ENCODE measurements at regions not wholly inside any gene's neighbourhood (a gene's known extent, or its start where the extent isn't known, plus 50 kb on each side); places are given as distances from the start of the nearest gene placed in this dataset.
"Not testable (repeated sequence)": the region's sequence is repeated elsewhere in the genome, so short reads cannot be mapped to it uniquely, and the experiment has no call there.

DNA sequence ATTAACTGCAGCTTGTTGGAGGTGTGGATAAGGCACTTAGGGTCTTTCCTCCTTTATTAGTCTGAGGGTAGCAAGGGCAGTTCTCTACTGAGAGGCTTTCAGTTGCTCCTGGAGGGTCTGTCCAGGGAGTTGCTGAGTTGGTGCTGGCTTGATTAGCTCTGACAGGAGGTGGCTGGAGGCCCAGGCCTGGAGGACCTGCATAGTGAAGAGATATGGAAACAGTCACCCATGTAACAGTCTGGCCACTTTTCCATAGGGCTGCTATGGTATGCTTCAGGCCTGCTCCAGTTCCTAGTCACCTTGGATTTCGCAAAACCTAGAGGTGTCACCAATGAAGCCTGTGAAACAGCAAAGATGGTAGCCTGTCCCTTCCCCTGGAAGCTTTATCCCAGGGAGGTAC is 143.3 kb upstream of the SLC38A2 start:
- no peak for DNase-seq

DNA sequence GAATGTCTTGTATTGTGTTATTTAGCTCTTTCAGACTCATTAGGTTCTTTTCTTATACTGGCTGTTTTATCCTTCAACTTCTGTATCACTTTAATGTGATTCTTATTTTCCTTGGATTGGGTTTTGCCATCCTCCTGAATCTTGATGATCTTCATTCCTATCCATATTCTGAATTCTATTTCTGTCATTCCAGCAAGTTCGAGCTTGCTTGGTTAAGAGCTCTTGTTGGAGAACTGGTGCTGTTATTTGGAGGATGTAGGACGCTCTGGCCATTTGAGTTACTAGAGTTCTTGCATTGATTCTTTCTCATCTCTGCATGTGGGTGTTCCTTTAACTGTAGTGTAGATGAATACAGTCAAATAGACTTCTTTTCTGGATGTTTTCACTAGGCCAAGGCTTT is 142.3 kb upstream of the SLC38A2 start:
- DNase-seq: no peak

DNA sequence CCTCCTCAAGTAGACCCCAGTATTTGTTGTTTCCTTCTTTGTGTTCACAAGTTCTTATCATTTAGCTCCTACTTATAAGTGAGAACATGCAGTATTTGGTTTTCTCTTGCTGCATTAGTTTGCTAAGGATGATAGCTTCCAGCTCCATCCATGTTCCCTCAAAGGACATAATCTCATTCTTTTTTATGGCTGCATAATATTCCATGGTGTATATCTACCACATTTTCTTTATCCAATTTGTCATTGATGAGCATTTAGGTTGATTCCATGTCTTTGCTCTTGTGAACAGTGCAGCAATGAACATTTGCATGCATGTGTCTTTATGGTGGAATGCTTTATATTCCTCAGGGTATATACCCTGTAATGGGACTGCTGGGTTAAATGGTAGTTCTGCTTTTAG is 137.7 kb upstream of the SLC38A2 start:
- not testable (repeated sequence) for DNase-seq

DNA sequence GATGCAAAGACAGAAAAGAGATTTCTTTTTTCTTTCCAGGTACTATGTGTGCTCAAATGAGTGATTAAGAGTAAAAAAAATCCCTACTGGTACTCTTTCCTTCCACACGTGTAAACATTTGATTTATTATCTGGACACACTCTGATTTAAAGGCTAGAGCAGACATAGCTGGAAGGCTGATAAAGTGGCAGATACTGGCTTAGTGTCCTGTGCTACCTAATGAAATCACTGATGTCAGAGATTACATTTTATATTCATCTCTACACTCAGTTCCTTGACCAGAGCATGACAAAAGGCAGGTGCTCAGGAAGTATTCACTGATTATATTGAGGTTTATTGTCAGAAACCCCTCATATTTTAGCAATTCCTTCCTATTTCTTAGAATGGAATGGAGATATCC is 136.6 kb upstream of the SLC38A2 start:
- DNase-seq: no peak

DNA sequence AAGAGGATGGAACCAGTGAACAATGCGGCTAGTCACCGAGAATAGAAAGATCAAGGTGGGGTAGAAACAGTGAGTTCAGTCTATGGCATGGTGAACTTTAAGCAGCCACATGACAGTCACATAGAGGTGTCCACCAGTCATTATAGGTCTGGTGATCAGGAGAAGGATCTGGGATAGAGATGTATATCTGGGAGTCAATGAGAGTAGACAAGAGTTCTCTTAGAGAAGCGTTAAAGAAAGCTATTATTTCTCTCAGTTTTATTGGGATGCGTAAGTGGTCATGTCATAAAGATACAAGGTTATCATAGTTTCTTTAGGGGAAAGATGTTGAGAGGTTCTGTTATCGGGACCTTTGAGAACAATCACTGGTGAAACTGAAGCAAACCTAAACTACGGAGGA is 136.1 kb upstream of the SLC38A2 start:
- no peak for DNase-seq

DNA sequence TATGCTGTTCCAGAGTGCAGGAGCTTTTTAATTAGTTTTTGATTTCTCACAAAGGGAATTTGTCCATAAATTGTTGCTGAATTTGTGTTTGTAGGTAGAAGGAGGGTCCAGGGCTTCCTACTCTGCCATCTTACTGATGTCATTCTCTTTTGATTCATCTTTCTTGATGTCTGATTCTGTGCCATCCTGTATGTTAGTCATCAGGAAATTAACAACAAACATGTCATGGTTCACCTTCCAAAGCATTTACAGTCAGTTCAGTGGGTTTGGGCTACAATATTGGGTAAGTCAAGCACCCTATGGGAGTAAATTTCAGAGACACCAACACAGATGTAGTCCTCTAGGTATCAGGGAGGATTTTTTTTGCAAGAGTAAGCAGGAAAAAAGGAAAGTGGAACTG is 135.2 kb upstream of the SLC38A2 start:
- DNase-seq: no peak

DNA sequence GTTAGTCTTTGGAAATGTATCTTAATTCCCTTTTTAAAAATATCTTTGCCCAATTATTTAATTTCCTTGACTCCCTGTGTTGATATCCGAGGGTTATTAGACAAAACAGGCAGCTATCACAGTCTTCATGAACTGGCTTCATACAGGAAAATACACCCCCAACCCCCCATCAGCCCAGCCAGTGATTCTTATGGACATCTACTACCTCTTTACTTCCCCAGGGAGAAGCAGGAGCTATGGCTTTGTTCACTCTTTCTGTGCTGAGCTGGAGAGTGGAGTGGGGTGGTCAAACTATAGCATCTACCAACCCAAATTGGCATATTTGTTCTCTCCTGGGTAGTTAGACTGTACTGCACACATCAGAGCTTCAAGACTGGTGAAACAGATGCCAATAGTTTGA is 134.4 kb upstream of the SLC38A2 start:
- DNase-seq: no peak

DNA sequence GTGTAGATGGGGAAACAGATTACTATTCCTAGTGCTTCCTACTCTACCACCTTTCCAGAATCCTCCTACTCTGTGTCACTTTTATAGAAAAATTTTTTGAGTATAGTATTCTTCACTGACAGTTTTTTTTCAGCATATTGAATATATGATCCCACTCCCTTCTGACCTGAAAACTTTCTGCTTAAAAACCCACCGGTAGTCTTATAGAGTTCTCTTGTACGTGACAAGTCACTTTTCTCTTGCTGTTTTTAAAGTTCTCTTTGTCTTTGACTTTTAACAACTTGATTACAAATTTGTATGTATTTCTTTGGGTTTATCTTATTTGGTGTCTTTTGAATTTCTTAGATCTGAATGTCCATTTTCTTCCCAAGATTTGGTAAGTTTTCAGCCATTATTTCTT is 133.6 kb upstream of the SLC38A2 start:
- DNase-seq: no peak

DNA sequence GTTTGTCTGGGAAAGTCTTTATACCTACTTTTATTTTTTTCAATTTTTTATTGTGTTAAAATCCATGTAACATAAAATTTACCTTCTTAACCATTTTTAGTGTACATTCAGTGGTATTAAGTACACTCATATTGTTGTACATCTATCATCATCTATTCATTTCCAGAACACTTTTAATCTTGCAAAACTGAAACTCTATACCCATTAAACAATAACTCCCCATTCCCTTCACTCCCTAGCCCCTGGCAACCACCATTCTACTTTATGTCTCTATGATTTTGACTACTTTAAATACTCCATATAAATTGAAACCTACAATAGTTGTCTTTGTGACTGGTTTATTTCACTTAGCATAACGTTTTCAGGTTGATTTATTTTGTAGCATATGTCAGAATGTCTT is 131.9 kb upstream of the SLC38A2 start:
- DNase-seq: no peak

DNA sequence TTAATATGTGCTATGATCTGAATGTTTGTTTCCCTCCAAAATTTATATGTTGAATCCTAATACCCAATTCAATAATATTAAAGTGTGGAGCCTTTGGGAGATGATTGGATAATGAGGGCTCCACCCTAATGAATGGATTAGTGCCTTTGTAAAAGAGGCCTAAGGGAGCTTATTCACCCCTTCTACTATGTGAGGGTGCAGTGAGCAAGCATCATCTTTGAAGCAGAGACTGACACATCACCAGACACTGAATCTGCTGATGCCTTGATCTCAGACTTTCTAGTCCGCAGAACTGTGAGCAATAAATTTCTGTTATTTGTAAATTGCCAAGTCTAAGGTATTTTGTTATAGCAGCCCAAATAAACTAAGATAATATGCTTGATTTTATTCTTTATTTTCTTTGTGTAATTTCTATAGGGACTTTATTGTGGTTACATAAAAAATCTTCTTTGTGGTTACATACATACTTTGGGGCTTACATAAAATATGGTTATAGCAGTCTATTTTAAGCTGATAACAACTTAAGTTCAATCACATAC is 131.1 kb upstream of the SLC38A2 start:
- peak; percentile 69 for DNase-seq

DNA sequence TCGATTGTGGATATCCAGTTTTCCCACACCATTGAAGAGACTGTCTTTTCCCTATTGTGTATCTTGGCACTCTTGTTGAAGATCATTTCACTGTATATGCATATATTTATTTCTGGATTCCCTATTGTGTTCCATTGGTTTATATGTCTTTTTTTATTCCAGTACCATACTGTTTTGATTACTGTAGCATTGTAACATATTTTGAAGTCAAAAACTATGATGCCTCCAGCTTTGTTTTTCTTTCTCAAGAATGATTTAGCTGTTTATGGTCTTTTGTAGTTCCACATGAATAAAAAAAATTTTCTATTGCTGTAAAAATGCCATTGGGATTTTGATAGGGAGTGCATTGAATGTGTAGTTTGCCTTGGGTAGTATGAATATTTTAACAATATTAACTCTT is 128.1 kb upstream of the SLC38A2 start:
- no peak for DNase-seq

DNA sequence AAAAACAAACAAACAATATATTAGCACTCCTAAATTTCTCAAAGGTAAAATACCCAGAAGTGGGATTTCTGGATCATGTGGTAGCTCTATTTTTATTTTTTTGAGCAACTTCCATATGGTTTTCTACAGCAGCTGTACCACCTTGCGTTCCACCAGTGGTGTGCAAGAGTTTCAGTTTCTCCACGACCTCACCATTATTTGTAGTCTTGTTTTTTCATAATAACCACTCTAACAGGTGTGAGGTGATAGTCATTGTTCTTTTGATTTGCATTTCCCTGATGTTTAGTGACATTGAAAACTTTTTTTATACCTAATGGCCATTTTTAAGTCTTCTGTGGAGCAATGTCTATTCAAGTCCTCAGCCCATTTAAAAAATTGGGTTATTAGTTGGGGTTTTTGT is 127.3 kb upstream of the SLC38A2 start:
- DNase-seq: no peak

DNA sequence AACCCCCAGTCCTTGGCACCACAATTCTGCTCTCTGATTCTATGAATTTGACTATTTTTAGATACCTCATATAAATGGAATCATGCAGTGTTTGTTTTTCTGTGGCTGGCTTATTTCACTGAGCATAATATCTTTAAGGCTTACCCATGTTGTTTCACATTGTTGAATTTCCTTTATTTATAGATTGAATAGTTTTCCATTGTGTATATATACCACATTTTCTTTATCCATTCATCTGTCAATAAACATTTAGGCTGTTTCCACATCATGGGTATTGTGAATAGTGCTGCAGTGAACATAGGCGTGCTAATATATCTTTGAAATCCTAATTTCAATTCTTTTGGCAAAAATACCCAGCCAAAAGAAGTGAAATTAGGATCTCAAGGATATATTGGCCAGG is 126.7 kb upstream of the SLC38A2 start:
- DNase-seq: no peak

DNA sequence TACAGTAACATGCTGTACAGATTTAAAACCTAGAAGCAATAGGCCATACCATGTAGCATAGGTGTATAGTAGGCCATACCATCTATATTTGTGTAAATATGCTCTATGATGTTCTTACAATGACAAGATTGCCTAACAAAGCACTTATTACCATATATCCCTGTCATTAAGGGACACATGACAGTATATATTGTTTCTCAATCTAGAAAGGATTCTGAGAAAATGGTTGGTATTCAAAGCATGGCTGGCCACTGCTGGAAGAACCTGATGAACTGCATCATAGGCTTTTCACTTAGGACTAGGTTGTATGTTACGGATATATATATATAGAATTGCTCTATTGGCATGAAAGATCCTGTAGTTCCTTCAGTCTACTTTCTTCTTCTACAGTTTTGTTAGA is 125.2 kb upstream of the SLC38A2 start:
- DNase-seq: no peak

DNA sequence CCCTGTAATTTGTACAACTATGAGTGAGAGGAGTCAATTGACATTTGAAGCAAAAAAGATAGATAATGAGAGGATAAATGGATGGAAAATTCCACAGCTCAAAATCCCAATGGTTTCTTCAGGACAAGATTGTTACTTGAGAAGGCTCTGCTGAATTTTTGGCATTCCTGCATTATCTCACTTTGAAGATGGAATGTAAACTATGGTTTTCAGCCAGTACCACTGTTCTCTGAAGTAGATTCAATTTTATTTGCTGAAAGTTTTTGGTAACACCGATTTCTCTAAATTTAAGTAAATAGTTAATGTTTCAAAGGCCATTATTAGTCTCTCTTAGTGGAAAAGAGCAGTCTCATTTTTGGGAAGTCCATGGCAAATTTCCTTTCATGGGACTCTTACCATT is 121.9 kb upstream of the SLC38A2 start:
- peak; percentile 86 for DNase-seq

DNA sequence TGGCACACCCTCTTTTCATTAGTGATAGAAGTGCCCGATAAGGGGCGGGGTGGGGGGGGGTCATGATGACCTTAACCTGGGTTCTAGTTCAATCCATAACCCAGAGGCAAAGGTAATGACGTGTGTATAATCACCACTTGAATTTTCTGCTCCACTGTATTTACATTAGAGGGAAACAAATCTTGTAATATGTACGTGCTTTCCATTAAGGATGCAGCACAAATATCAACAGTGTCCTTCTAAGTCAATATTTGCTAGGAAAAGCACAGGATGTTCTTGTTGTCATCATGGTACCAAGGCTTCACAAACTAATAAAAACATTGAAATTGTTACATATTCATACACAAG is 121.2 kb upstream of the SLC38A2 start:
- DNase-seq: no peak

DNA sequence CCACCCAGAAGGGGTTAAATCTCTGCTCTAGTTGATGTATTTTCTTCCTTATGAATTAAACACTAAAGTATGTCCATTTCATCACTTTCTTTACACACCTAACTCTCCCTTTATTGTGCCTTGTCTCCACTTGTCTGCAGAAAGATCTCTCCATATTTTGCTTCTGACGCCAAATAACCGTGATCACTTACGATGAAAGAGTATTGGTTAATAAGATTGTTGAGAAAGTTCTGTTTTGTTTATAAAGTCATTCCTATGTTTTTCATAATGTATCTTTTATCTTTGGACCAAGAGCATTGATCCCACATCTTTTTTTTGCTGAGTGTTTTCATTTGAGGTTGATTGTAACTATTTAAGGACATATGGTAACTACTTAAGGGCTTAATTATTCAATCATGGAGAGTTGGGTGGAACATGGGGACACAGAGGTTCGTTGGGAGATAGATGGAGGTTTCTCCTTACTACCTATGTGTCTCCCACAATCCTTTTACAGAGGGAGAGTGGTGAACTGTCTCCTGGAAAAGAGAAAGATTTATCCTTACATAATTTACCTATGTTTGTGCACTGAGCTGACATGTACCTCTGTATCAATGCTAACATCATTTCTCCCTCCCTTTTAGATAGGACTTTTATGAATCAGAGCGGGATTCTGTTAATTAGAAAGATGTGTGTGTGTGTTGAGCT is 120.7 kb upstream of the SLC38A2 start:
- DNase-seq: no peak

DNA sequence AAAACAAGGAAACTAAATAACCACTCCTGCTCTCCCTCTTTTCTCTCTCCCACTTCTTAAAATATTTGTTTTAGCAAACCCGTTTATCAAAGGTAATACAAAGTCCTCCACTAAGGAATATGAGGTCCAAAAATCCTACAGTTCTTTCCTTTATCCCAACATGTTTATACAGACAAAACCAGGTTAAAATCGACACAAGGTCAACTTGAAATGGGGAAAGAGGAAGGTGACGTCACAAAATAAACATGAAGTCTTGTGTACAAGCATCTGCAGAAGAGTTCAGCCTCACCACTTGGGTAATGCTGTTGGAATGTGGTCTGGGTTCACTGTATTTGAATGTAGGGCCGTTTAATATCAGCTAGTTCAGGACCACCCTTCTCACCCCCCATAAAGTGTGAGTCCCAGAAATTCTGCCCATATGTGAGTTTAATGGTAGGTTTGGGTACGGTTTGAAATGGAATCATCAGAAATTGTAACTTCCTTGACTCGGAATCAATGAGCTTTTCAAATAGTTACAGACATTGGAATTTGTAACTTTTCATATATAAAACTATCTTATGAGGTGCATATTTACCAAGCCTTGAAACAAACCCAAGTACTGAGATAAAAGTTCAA is 120.0 kb upstream of the SLC38A2 start:
- DNase-seq: peak; percentile 86

DNA sequence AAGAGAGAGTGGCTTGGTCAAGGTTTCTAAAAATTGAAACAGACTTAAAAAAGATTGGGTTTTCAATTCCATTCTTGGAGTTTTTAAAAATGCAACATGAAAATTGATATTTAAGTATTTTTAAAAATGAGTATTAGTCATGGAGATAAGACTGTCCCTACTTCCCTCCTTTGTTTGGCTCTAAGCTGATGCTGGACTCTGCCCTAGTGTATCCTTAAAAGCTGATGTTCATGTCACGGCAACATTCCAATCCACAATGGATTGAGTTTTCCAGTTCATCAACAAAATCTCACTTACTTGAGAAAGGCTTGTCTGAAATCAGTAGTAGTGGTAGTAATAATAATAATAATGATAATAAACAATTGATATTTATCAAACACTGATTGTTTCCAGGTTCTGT is 119.0 kb upstream of the SLC38A2 start:
- DNase-seq: no peak

DNA sequence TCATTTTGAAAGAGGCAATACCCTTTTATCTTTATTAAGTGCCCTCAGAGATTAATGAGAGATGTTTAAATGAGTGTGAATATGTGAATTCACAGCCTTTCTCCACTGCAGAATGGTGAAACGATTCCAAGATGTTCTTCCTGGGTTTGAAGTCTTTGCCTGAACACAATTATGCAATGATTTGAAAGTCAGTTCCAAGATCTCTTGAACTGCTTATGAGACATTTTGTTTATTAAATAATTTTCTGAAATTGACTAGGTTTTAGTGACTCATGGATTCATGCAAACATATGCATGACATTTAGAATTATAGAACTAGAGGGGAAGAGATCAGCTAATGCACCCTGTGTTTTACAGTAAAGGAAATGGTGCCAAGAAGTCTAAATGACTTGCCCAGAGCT is 118.1 kb upstream of the SLC38A2 start:
- peak; percentile 64 for DNase-seq

DNA sequence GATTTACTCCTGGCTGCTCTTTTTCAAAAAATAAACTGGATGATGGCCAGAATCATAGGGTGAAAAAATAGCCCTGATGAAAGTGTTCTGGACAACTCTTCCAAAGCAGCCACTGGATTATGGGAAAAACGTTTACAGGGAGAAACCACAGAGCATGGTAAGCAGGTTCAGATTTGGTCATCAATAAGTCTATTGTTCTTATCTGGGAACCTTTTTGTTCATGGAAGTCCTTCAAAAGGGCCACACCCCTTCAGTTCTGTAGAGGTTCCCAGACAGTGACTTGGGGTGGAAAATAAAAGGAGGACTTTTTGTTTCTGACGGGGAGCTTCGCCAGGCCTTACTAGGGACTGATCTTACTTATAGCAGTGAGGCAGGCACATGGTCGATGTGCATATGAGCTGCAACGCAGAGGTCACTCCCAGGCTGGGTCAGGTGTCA is 117.4 kb upstream of the SLC38A2 start:
- DNase-seq: no peak

DNA sequence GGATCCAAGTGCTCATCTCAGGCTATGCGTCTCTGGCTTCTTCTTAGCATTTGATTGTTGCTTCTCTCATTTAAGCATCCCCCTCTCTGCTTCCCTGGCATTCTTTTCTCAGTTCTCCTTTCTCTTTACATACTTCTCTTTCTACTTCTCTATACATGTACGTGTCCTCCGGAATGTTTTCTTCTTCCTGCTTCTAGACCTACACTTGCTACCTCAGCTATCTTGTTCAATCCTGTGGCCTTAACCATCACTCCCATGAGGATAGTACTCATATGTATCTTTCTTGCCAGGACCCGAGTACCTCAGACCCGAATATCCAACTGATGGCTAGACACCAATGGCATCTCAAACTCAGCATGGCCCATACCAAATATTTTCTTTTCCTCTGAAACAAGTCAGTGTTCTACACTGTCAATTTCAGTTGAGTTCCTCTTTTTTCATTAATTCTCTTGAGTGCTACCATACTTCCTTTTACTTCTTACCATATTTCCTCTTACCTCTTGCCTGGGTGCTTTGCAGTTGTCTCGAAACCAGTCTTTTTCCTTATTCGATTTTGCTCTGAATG is 115.1 kb upstream of the SLC38A2 start:
- DNase-seq: no peak

DNA sequence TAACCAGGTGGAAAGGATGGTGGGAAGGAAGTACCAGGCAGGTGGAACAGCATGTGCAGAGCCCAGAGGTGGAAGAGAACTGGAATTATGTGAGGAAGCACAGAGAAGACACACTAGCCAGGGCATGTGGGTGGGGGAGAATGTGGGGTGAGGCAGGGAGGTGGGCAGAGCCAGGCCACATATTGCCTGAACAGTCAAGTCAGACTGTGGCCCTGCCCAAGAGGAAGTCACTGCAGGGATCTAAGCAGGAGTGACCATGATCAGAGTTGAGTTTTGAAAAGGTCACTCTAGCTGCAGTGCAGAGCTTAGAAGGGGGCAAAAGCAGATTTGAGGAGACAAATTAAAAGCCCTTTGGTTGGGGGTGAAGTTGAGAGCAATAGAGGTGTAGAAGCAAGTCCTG is 114.0 kb upstream of the SLC38A2 start:
- no peak for DNase-seq

DNA sequence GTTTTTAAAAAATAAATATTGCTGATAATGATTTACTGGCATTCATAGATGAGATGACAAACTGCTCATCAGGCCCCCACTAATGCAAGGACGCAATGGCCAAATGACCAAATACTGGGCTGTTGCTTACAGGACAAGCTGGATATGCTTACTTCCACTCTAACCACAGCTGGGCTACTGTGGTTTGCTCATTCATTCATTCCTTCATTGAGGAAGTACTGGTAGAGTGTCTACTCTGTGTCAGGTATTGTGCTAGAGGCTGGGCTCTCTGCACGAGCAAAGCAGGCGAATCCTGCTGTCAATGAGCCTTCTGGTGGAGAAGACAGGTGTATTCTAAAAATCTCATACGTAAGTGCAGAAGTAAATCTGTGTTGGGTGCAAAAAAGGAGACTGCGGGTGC is 113.3 kb upstream of the SLC38A2 start:
- DNase-seq: no peak
